A549 (cell line): ENCODE measurements at regions not wholly inside any gene's neighbourhood (a gene's known extent, or its start where the extent isn't known, plus 50 kb on each side); places are given as distances from the start of the nearest gene placed in this dataset.
A peak's percentile ranks its signal among the peaks of the same experiment; 100 is the strongest.

Experiments
- ATAC-seq, 2 experiments: fragments of 200-7000 bp in 1 of 2; fragments of >200 bp in 1 of 2; cut with Nextera tagmentation in 1 of 2; cut with Tn5 transposase in 1 of 2; 3 replicates each; pipeline versions ENCODE4 v1.8.0 to v1.9.1; 2018 to 2020; ENCODE audit warnings: mild to moderate bottlenecking in 1 of 2, moderate library complexity in 1 of 2
- CTCF ChIA-PET: fragments of 300-600 bp; sonication (Branson Sonifier 250); formaldehyde crosslinking; extraction: SDS; loops from one replicate; lab custom pipeline; 2021; ENCODE audit warnings: antibody characterized with exemption, inconsistent platforms; lab: Yijun Ruan, JAX
- POLR2A ChIA-PET: fragments of 350-600 bp; formaldehyde crosslinking; extraction: SDS; loops from one replicate; lab custom pipeline; 2021; ENCODE audit warnings: antibody characterized with exemption, inconsistent platforms; lab: Yijun Ruan, JAX
- DNase-seq, 2 experiments: peaks; one replicate each; pipeline versions ENCODE4 v3.0.0 to v3.0.0-alpha.2; 2011 to 2016; ENCODE audit warnings: low read depth in 1 of 2, low spot score in 1 of 2
- FAIRE-seq: peaks from 2 replicates; lab custom pipeline; 2011; peaks lifted over from hg19 to GRCh38; lab: Jason Lieb, UNC
- H3K27ac ChIP-seq, 2 experiments: fragments of >200 bp; sonication (Bioruptor Twin); formaldehyde crosslinking; 3 replicates each; pipeline ENCODE4 v1.5.1; 2016 to 2017
- H3K4me1 ChIP-seq: fragments of >200 bp; sonication (Bioruptor Twin); formaldehyde crosslinking; 3 replicates; pipeline ENCODE4 v1.6.1; 2016
- H3K4me2 ChIP-seq: fragments of >200 bp; sonication (Bioruptor Twin); formaldehyde crosslinking; 3 replicates; pipeline ENCODE4 v1.6.1; 2016
- H3K4me3 ChIP-seq: fragments of >200 bp; sonication (Bioruptor Twin); formaldehyde crosslinking; 3 replicates; pipeline ENCODE4 v1.5.1; 2016
- H3K9me3 ChIP-seq: fragments of >200 bp; sonication (Bioruptor Twin); formaldehyde crosslinking; 3 replicates; pipeline ENCODE4 v1.6.1; 2016
- BHLHE40 ChIP-seq: IDR thresholded peaks from 2 replicates; pipeline ENCODE4 v1.6.1; 2012; ENCODE audit warnings: low read depth, low read length, inconsistent platforms
- CHD2 ChIP-seq: fragments of 150-350 bp; IDR thresholded peaks from 2 replicates; pipeline ENCODE4 v1.6.1; 2014; ENCODE audit warnings: low read length; ENCODE audit not compliant: partially characterized antibody
- EHMT2 ChIP-seq: fragments of 200-600 bp; sonication (generic); IDR thresholded peaks from 2 replicates; pipeline ENCODE4 v1.6.1; 2016; ENCODE audit warnings: antibody characterized with exemption, low read depth, mild to moderate bottlenecking, moderate library complexity
- EP300 ChIP-seq, 2 experiments: fragments of >200 bp; sonication (Bioruptor Twin); formaldehyde crosslinking; IDR thresholded peaks; 2 replicates in 1 of 2; 3 replicates in 1 of 2; pipeline ENCODE4 v1.6.1; 2016 to 2017
- FOSL2 ChIP-seq, 2 experiments: fragments of 450-650 bp in 1 of 2; fragments of >200 bp in 1 of 2; sonication (Bioruptor Twin) in 1 of 2; formaldehyde crosslinking; IDR thresholded peaks; 2 replicates each; pipeline versions ENCODE4 v1.5.0 to v1.6.1; 2016 to 2020; ENCODE audit warnings: mild to moderate bottlenecking in 1 of 2, moderate library complexity in 1 of 2
- HDAC2 ChIP-seq: fragments of 200-600 bp; sonication (generic); IDR thresholded peaks from 2 replicates; pipeline ENCODE4 v1.6.1; 2016
- HEYL ChIP-seq: fragments of 250-450 bp; sonication (Bioruptor Pico); IDR thresholded peaks from 2 replicates; pipeline ENCODE4 v1.8.0; 2021; ENCODE audit warnings: mild to moderate bottlenecking, moderate library complexity
- HOXA7 ChIP-seq: fragments of 250-450 bp; sonication (Bioruptor Pico); IDR thresholded peaks from 2 replicates; pipeline ENCODE4 v1.5.0; 2020; ENCODE audit warnings: mild to moderate bottlenecking, moderate library complexity
- JUN ChIP-seq, 2 experiments: fragments of >200 bp; sonication (Bioruptor Twin); formaldehyde crosslinking; IDR thresholded peaks; 2 replicates in 1 of 2; 3 replicates in 1 of 2; pipeline ENCODE4 v1.6.1; 2016 to 2017
- NPAS2 ChIP-seq: fragments of 250-450 bp; sonication (Bioruptor Pico); IDR thresholded peaks from 2 replicates; pipeline ENCODE4 v1.8.0; 2022; ENCODE audit warnings: mild to moderate bottlenecking, moderate library complexity, borderline replicate concordance
- NR3C1 ChIP-seq: fragments of >200 bp; sonication (Bioruptor Twin); formaldehyde crosslinking; IDR thresholded peaks from 3 replicates; pipeline ENCODE4 v1.6.1; 2017
- PHF8 ChIP-seq: fragments of 200-600 bp; sonication (generic); IDR thresholded peaks from 2 replicates; pipeline ENCODE4 v1.6.1; 2016; ENCODE audit warnings: low read depth, mild to moderate bottlenecking, antibody characterized with exemption, moderate library complexity, borderline replicate concordance
- RARB ChIP-seq: fragments of 250-450 bp; sonication (Bioruptor Pico); IDR thresholded peaks from 2 replicates; pipeline ENCODE4 v1.8.0; 2021; ENCODE audit warnings: mild to moderate bottlenecking, moderate library complexity
- RCOR1 ChIP-seq: fragments of 150-350 bp; IDR thresholded peaks from 2 replicates; pipeline ENCODE4 v1.6.1; 2014; ENCODE audit warnings: antibody characterized with exemption, low read length, low read depth
- RFX5 ChIP-seq: fragments of 450-650 bp; IDR thresholded peaks from 2 replicates; pipeline ENCODE4 v1.7.1; 2014; ENCODE audit warnings: antibody characterized with exemption, mild to moderate bottlenecking, moderate library complexity
- TFCP2L1 ChIP-seq: fragments of 250-450 bp; sonication (Bioruptor Pico); IDR thresholded peaks from 2 replicates; pipeline ENCODE4 v1.5.0; 2021; ENCODE audit warnings: mild to moderate bottlenecking
- TP53 ChIP-seq: fragments of 250-450 bp; sonication (Bioruptor Pico); IDR thresholded peaks from 2 replicates; pipeline ENCODE4 v1.5.0; 2021; ENCODE audit warnings: mild to moderate bottlenecking, moderate library complexity
- ZC3H11A ChIP-seq: fragments of 450-650 bp; IDR thresholded peaks from 2 replicates; pipeline ENCODE4 v1.6.1; 2014; ENCODE audit warnings: antibody characterized with exemption, mild to moderate bottlenecking
- ZFP36 ChIP-seq: fragments of 450-650 bp; IDR thresholded peaks from 2 replicates; pipeline ENCODE4 v1.6.1; 2014; ENCODE audit warnings: borderline replicate concordance; ENCODE audit not compliant: partially characterized antibody
- ZNF302 ChIP-seq: fragments of 250-450 bp; sonication (Bioruptor Pico); IDR thresholded peaks from 2 replicates; pipeline ENCODE4 v1.9.0; 2021; ENCODE audit warnings: inconsistent platforms, mild to moderate bottlenecking, moderate library complexity
- ZSCAN20 ChIP-seq: fragments of 250-450 bp; sonication (Bioruptor Pico); IDR thresholded peaks from 2 replicates; pipeline ENCODE4 v1.8.0; 2022; ENCODE audit warnings: mild to moderate bottlenecking, moderate library complexity
- WGBS: methylation state at CpG from one replicate; pipeline ENCODE4 v1.1.6; 2017; ENCODE audit errors: missing lambda C conversion rate; 5-methylcytosine and 5-hydroxymethylcytosine counted together
- TF ChIP-seq, protein P1 (sequence below): fragments of 250-450 bp; sonication (Bioruptor Pico); IDR thresholded peaks from 2 replicates; pipeline ENCODE4 v1.5.0; 2021; ENCODE audit warnings: mild to moderate bottlenecking, moderate library complexity, borderline replicate concordance
- TF ChIP-seq, protein P2 (sequence below): IDR thresholded peaks from 2 replicates; pipeline ENCODE4 v1.6.1; 2012
- TF ChIP-seq, protein P3 (sequence below): fragments of 200-600 bp; sonication (generic); IDR thresholded peaks from 2 replicates; pipeline ENCODE4 v1.6.1; 2016; ENCODE audit warnings: antibody characterized with exemption, mild to moderate bottlenecking, moderate library complexity
- TF ChIP-seq, protein P4 (sequence below): IDR thresholded peaks from 2 replicates; pipeline ENCODE4 v1.6.1; 2012; ENCODE audit warnings: low read depth, borderline replicate concordance
- TF ChIP-seq, protein P5 (sequence below): fragments of >200 bp; sonication (Bioruptor Twin); formaldehyde crosslinking; IDR thresholded peaks from 2 replicates; pipeline ENCODE4 v1.6.1; 2016
- TF ChIP-seq, protein P6 (sequence below): fragments of 450-650 bp; IDR thresholded peaks from 2 replicates; pipeline ENCODE4 v1.6.1; 2014; ENCODE audit warnings: antibody characterized with exemption
- TF ChIP-seq, protein P7 (sequence below): fragments of >200 bp; sonication (Bioruptor Twin); formaldehyde crosslinking; IDR thresholded peaks from 3 replicates; pipeline ENCODE4 v1.5.1; 2016

DNA sequence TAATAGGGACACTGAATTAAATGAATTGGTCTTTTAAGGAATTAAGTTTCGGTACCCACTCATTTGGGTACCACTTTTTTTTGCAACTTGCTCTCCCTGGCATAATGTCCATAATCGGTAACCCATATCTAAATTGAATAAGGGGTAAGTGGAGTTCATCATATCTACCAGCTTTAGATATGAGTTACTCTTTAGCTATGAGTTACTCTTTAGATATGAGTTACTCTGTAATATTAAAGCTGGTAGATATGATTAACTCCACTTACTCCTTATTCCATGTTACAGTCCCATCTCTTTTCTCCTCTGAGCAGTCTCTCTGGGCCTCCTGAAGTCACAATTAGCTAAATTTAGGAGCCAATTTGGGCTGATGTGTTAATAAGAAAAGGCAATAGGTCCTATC lies 85.7 kb downstream of the TEX13C start (continued):
- TF ChIP-seq, protein P1, sequence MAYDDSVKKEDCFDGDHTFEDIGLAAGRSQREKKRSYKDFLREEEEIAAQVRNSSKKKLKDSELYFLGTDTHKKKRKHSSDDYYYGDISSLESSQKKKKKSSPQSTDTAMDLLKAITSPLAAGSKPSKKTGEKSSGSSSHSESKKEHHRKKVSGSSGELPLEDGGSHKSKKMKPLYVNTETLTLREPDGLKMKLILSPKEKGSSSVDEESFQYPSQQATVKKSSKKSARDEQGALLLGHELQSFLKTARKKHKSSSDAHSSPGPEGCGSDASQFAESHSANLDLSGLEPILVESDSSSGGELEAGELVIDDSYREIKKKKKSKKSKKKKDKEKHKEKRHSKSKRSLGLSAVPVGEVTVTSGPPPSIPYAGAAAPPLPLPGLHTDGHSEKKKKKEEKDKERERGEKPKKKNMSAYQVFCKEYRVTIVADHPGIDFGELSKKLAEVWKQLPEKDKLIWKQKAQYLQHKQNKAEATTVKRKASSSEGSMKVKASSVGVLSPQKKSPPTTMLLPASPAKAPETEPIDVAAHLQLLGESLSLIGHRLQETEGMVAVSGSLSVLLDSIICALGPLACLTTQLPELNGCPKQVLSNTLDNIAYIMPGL = no peak
- TF ChIP-seq ZFP36 (no peak), ZC3H11A (no peak), TFCP2L1 (no peak), HOXA7 (CRISPR knock-in tag) (no peak), JUN (IDR thresholded peaks at IDR 0.05) (no peak)
- TF ChIP-seq, protein P2, sequence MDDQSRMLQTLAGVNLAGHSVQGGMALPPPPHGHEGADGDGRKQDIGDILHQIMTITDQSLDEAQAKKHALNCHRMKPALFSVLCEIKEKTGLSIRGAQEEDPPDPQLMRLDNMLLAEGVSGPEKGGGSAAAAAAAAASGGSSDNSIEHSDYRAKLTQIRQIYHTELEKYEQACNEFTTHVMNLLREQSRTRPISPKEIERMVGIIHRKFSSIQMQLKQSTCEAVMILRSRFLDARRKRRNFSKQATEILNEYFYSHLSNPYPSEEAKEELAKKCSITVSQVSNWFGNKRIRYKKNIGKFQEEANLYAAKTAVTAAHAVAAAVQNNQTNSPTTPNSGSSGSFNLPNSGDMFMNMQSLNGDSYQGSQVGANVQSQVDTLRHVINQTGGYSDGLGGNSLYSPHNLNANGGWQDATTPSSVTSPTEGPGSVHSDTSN = no peak

DNA sequence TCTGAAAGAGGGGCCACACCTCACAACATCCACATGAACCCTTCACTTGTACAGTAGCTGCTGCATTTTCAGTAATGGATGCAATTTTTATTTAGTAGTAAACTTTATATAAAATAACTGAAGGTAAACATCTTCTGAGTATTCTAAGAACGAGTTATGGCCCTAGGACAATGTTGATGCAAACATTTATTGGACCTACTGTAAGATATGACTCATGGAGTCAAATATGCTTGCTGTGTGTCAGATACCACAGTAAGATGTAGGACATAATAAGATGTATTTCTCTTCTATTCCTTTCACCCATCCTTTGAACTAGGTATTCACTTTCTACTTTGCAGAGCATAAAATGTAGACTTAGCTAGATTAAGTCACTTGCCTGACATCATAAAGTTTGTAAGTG lies 87.6 kb downstream of the TEX13C start:
- DNase-seq = no peak
- TF ChIP-seq RFX5 (no peak), ZFP36 (no peak), ZSCAN20 (no peak), HDAC2 (no peak), ZC3H11A (no peak), RARB (CRISPR knock-in tag) (no peak), NPAS2 (CRISPR knock-in tag) (no peak)
- TF ChIP-seq, protein P3, sequence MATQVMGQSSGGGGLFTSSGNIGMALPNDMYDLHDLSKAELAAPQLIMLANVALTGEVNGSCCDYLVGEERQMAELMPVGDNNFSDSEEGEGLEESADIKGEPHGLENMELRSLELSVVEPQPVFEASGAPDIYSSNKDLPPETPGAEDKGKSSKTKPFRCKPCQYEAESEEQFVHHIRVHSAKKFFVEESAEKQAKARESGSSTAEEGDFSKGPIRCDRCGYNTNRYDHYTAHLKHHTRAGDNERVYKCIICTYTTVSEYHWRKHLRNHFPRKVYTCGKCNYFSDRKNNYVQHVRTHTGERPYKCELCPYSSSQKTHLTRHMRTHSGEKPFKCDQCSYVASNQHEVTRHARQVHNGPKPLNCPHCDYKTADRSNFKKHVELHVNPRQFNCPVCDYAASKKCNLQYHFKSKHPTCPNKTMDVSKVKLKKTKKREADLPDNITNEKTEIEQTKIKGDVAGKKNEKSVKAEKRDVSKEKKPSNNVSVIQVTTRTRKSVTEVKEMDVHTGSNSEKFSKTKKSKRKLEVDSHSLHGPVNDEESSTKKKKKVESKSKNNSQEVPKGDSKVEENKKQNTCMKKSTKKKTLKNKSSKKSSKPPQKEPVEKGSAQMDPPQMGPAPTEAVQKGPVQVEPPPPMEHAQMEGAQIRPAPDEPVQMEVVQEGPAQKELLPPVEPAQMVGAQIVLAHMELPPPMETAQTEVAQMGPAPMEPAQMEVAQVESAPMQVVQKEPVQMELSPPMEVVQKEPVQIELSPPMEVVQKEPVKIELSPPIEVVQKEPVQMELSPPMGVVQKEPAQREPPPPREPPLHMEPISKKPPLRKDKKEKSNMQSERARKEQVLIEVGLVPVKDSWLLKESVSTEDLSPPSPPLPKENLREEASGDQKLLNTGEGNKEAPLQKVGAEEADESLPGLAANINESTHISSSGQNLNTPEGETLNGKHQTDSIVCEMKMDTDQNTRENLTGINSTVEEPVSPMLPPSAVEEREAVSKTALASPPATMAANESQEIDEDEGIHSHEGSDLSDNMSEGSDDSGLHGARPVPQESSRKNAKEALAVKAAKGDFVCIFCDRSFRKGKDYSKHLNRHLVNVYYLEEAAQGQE = no peak
- Histone ChIP-seq H3K4me2 (no peak overlapping the region), H3K4me1 (no peaks in the 10 kb centered on the region), H3K4me3 (no peak overlapping the region), H3K9me3 (no peaks in the 10 kb centered on the region), H3K27ac (no peak overlapping the region)
- FAIRE-seq = peak; percentile 78
- POLR2A ChIA-PET = no interaction called here
- WGBS = 0% methylated on average over 1 of the region's 1 CpG
- no peak for ATAC-seq
- CTCF ChIA-PET = no interaction called here

DNA sequence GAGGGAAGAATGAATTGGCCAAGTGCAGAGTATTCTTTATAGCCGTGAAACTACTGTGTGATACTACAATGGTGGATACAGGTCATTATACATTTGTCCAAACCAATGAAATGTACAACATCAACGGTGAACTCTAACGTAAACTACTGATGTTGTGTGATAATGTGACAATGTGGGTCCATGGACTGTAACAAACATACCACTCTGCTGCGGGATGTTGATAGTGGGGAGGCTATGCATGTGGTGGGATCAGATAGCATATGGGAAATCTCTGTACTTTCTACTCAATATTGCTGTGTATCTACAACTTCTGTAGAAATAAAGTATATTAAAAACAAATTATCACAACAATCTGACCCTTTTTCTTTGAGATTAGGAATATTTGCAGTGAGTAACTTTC lies 101.1 kb downstream of the TEX13C start:
- CTCF ChIA-PET = no interaction called here
- Histone ChIP-seq H3K4me3 (no peak overlapping the region), H3K4me1 (no peaks in the 10 kb centered on the region), H3K9me3 (no peaks in the 10 kb centered on the region), H3K27ac (no peak overlapping the region), H3K4me2 (no peak overlapping the region)
- POLR2A ChIA-PET = no interaction called here
- FAIRE-seq (no peak), DNase-seq (no peak), ATAC-seq (no peak)
- WGBS = 4% methylated on average over 4 of the region's 4 CpGs
- TF ChIP-seq PHF8 = no peak
- TF ChIP-seq, protein P4, sequence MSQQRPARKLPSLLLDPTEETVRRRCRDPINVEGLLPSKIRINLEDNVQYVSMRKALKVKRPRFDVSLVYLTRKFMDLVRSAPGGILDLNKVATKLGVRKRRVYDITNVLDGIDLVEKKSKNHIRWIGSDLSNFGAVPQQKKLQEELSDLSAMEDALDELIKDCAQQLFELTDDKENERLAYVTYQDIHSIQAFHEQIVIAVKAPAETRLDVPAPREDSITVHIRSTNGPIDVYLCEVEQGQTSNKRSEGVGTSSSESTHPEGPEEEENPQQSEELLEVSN = no peak
- no peak for TF ChIP-seq RARB (CRISPR knock-in tag)
- TF ChIP-seq ZNF302 = no peak
- no peak for TF ChIP-seq CHD2
- no peak for TF ChIP-seq RCOR1
- no peak for TF ChIP-seq BHLHE40
- no peak for TF ChIP-seq HOXA7 (CRISPR knock-in tag)
- no peak for TF ChIP-seq EP300 (IDR thresholded peaks at IDR 0.05)
- TF ChIP-seq, protein P5, sequence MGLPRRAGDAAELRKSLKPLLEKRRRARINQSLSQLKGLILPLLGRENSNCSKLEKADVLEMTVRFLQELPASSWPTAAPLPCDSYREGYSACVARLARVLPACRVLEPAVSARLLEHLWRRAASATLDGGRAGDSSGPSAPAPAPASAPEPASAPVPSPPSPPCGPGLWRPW = no peak
- TF ChIP-seq EHMT2 = no peak
- no peak for TF ChIP-seq FOSL2 (IDR thresholded peaks at IDR 0.05)
- TF ChIP-seq FOSL2 (CRISPR knock-in tag; IDR thresholded peaks at IDR 0.05) = no peak
- TF ChIP-seq TP53 (CRISPR knock-in tag) = no peak
- TF ChIP-seq, protein P6, sequence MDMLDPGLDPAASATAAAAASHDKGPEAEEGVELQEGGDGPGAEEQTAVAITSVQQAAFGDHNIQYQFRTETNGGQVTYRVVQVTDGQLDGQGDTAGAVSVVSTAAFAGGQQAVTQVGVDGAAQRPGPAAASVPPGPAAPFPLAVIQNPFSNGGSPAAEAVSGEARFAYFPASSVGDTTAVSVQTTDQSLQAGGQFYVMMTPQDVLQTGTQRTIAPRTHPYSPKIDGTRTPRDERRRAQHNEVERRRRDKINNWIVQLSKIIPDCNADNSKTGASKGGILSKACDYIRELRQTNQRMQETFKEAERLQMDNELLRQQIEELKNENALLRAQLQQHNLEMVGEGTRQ = no peak
- TF ChIP-seq, protein P7, sequence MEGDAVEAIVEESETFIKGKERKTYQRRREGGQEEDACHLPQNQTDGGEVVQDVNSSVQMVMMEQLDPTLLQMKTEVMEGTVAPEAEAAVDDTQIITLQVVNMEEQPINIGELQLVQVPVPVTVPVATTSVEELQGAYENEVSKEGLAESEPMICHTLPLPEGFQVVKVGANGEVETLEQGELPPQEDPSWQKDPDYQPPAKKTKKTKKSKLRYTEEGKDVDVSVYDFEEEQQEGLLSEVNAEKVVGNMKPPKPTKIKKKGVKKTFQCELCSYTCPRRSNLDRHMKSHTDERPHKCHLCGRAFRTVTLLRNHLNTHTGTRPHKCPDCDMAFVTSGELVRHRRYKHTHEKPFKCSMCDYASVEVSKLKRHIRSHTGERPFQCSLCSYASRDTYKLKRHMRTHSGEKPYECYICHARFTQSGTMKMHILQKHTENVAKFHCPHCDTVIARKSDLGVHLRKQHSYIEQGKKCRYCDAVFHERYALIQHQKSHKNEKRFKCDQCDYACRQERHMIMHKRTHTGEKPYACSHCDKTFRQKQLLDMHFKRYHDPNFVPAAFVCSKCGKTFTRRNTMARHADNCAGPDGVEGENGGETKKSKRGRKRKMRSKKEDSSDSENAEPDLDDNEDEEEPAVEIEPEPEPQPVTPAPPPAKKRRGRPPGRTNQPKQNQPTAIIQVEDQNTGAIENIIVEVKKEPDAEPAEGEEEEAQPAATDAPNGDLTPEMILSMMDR = no peak
- TF ChIP-seq HEYL (CRISPR knock-in tag) = no peak
- TF ChIP-seq NR3C1 = no peak
